Skeletal muscle satellite cell (primary cell): ENCODE measurements at regions not wholly inside any gene's neighbourhood (a gene's known extent, or its start where the extent isn't known, plus 50 kb on each side); places are given as distances from the start of the nearest gene placed in this dataset.
A peak's percentile ranks its signal among the peaks of the same experiment; 100 is the strongest.

Experiments
- H3K27me3 ChIP-seq: 2 replicates; pipeline ENCODE4 v1.7.0; 2013; ENCODE audit warnings: low read length; ENCODE audit not compliant: control insufficient read depth, insufficient read depth
- H3K36me3 ChIP-seq: 2 replicates; pipeline ENCODE4 v1.7.0; 2013; ENCODE audit warnings: mild to moderate bottlenecking, control low read depth, low read length; ENCODE audit not compliant: insufficient read depth
- H3K4me1 ChIP-seq: 2 replicates; pipeline ENCODE4 v1.7.0; 2013; ENCODE audit warnings: low read length; ENCODE audit not compliant: control insufficient read depth, insufficient read depth
- H3K4me2 ChIP-seq: 2 replicates; pipeline ENCODE4 v1.7.0; 2013; ENCODE audit warnings: mild to moderate bottlenecking, low read length
- H3K4me3 ChIP-seq: 2 replicates; pipeline ENCODE4 v1.7.0; 2013; ENCODE audit warnings: low read length
- H3K9ac ChIP-seq: 2 replicates; pipeline ENCODE4 v1.7.0; 2013; ENCODE audit warnings: mild to moderate bottlenecking, low read depth, low read length, moderate library complexity
- H3K9me3 ChIP-seq: replicated peaks from 2 replicates; pipeline ENCODE4 v1.7.0; 2013; ENCODE audit warnings: mild to moderate bottlenecking, control low read depth, low read length

GRCh38 chr1:168782559-168783116 is 53.6 kb upstream of the DPT start:
- Histone ChIP-seq H3K9me3 (no peaks in the 10 kb centered on the region), H3K4me3 (no peak overlapping the region), H3K9ac (no peak overlapping the region), H3K36me3 (no peaks in the 10 kb centered on the region), H3K4me2 (no peak overlapping the region), H3K4me1 (no peaks in the 10 kb centered on the region), H3K27me3 (no peaks in the 10 kb centered on the region)

- Histone ChIP-seq H3K4me1 (no peaks in the 10 kb centered on the region), H3K27me3 (no peaks in the 10 kb centered on the region), H3K9me3 (no peaks in the 10 kb centered on the region), H3K9ac (no peak overlapping the region), H3K4me3 (peak overlapping the region; percentile 13), H3K36me3 (no peaks in the 10 kb centered on the region), H3K4me2 (peak overlapping the region; percentile 45)
These were observed 54.6 kb upstream of the DPT start for GRCh38 chr1:168783458-168784210.

- Histone ChIP-seq H3K27me3 (no peaks in the 10 kb centered on the region), H3K4me1 (no peaks in the 10 kb centered on the region), H3K36me3 (no peaks in the 10 kb centered on the region), H3K4me2 (no peak overlapping the region), H3K9ac (no peak overlapping the region), H3K9me3 (no peaks in the 10 kb centered on the region), H3K4me3 (no peak overlapping the region)
These were observed 57.7 kb upstream of the DPT start for GRCh38 chr1:168786476-168787330.

- H3K9me3 ChIP-seq = no peaks in the 10 kb centered on the region
- no peak overlapping the region for H3K4me3 ChIP-seq
- H3K36me3 ChIP-seq = no peaks in the 10 kb centered on the region
- no peaks in the 10 kb centered on the region for H3K4me1 ChIP-seq
- H3K9ac ChIP-seq = no peak overlapping the region
- H3K4me2 ChIP-seq = no peak overlapping the region
- no peaks in the 10 kb centered on the region for H3K27me3 ChIP-seq
These were observed 59.3 kb upstream of the DPT start for GRCh38 chr1:168788258-168788657.

DNA sequence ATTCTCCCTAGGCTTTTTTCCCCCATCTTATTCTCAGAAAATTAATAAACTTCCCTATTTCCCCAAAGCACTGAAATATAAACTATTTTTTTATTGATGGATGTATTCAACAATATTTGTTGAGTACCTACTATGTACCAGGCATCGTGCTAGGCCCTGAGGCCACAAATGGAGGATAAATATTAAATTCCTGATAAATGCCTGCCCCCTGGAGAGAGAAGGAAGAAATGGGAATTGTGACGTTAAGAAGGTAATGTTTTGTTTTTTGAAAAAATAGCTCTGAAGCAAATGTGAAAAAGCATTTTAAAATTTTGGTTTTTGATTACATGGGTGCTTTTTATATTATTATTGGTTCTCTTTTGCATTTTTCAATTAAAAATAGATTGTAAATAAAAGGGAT is 60.5 kb upstream of the DPT start:
- Histone ChIP-seq H3K36me3 (no peaks in the 10 kb centered on the region), H3K27me3 (no peaks in the 10 kb centered on the region), H3K9ac (no peak overlapping the region), H3K4me2 (no peak overlapping the region), H3K9me3 (no peaks in the 10 kb centered on the region), H3K4me1 (no peaks in the 10 kb centered on the region), H3K4me3 (no peak overlapping the region)

DNA sequence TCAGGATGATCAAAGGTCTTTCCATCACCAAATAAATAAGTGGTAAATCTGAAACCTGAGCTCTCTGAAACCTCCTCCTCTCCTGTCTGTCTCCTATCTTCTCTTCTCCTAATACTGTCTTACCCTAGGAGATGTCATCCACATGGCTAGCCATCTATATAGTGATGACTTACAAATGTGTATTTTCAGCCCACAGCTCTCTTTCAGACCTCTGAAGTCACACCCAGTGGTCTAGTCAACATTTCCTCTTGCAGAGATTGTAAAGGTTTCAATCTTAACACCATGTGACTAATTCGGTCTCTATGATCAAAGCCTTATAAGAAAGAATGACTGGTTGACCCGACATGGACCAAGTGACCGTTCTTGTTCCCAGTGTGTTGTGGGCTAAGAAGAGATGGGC is 63.1 kb upstream of the DPT start:
- Histone ChIP-seq H3K9ac (no peak overlapping the region), H3K27me3 (no peaks in the 10 kb centered on the region), H3K36me3 (no peaks in the 10 kb centered on the region), H3K4me3 (no peak overlapping the region), H3K4me2 (no peak overlapping the region), H3K9me3 (no peaks in the 10 kb centered on the region), H3K4me1 (no peaks in the 10 kb centered on the region)

- no peaks in the 10 kb centered on the region for H3K27me3 ChIP-seq
- no peaks in the 10 kb centered on the region for H3K4me1 ChIP-seq
- no peaks in the 10 kb centered on the region for H3K36me3 ChIP-seq
- H3K4me3 ChIP-seq = no peak overlapping the region
- no peak overlapping the region for H3K4me2 ChIP-seq
- H3K9me3 ChIP-seq = no peaks in the 10 kb centered on the region
- no peak overlapping the region for H3K9ac ChIP-seq
These were observed 63.7 kb upstream of the DPT start for GRCh38 chr1:168792592-168793125.

- H3K4me1 ChIP-seq = no peaks in the 10 kb centered on the region
- no peaks in the 10 kb centered on the region for H3K27me3 ChIP-seq
- H3K4me2 ChIP-seq = peak overlapping the region; percentile 27
- no peak overlapping the region for H3K4me3 ChIP-seq
- no peak overlapping the region for H3K9ac ChIP-seq
- H3K9me3 ChIP-seq = no peaks in the 10 kb centered on the region
- no peaks in the 10 kb centered on the region for H3K36me3 ChIP-seq
These were observed 65.1 kb upstream of the DPT start for GRCh38 chr1:168794057-168794456.

DNA sequence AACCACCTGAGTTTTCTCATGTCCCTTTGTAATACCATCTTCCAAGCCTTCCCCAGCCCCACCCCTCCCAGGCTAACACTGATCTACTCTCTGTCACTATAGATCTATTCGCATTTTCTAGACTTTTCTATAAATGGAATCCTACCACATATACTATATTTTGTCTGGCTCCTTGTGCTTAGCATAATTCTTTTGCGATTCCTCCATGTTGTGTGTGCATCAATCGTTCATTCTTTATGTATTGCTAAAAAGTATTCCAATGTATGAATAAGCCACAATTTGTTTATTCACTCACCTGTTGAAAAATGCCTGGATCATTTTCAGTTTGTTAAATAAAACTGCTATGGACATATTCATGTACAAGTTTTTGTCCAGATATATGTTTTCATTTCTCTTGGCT is 66.7 kb upstream of the DPT start:
- Histone ChIP-seq H3K27me3 (no peaks in the 10 kb centered on the region), H3K9me3 (no peaks in the 10 kb centered on the region), H3K4me3 (no peak overlapping the region), H3K36me3 (no peaks in the 10 kb centered on the region), H3K9ac (no peak overlapping the region), H3K4me2 (no peak overlapping the region), H3K4me1 (no peaks in the 10 kb centered on the region)

DNA sequence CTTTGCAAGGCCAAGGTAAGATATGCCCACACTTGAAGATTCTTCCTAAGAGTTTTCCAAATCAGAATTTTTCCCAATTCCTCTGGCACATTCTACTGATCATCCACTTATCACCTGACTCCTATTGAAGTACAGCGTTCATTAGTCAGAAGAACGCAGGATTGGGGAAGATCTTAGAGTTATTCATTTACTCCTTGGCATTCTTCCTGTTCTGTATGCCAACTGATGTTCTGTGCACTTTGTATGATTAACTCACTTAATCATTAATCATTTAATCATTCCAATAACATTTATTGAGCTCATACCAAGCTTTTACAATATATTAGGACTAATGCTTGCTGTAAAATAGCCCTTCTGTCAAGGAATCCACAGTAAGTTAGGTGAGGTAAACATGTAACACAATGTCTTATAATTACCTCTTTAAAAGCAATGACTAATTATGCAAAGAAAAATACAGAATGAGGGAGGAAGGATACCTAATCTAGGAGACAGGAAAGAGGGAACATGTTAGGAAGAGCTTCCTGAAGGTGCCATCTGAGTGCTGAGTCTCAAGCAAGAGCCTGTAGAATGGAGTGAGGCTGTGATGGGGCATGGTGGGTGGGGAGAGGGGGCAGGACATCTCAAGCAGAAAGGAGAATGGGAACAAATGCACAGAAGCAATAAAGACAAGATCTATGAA is 71.1 kb upstream of the DPT start:
- H3K36me3 ChIP-seq = no peaks in the 10 kb centered on the region
- H3K4me1 ChIP-seq = no peaks in the 10 kb centered on the region
- H3K9ac ChIP-seq = no peak overlapping the region
- no peak overlapping the region for H3K4me3 ChIP-seq
- no peaks in the 10 kb centered on the region for H3K9me3 ChIP-seq
- no peaks in the 10 kb centered on the region for H3K27me3 ChIP-seq
- H3K4me2 ChIP-seq = no peak overlapping the region
